ENCODE measurements at regions not wholly inside any gene's neighbourhood (a gene's known extent, or its start where the extent isn't known, plus 50 kb on each side); places are given as distances from the start of the nearest gene placed in this dataset.
A peak's percentile ranks its signal among the peaks of the same experiment; 100 is the strongest.

DNA sequence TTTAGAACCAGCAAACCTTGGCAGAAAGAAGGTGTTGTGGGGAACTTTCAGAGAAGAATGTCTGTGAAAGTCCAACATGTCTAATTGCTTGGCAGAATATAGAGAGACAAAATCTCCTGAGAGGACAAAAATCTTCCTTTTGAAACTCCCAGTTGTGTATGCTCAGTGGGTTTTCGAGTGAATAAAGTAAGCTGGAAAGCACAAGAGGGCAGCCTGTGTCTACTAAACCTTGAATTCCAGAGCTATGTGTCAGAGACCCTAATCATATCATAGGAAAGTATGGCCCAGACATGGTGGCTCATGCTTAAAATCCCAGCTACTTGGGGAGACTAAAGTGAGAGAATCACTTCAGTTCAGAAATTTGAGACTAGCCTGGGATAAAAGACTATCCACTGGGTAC is 661.2 kb downstream of the SLC16A7 start:
- no peak overlapping the region for H3K4ac ChIP-seq (ENCODE audit: low read depth, low read length)
- H2AFZ ChIP-seq (ENCODE audit: insufficient read depth, low read length, poor library complexity): no peak overlapping the region
- no peak overlapping the region for H2BK12ac ChIP-seq (ENCODE audit: low read length)
- no peak overlapping the region for H3K23ac ChIP-seq (ENCODE audit: low read length)
- H3K79me1 ChIP-seq (ENCODE audit: low read length): no peaks in the 10 kb centered on the region
- no peak overlapping the region for H3K4me3 ChIP-seq (ENCODE audit: low read depth, low read length)
- no peaks in the 10 kb centered on the region for H3K4me1 ChIP-seq (ENCODE audit: control insufficient read depth in 1 of 2, insufficient read depth in 2 of 2, low read length in 2 of 2)
- no peak overlapping the region for H4K91ac ChIP-seq (ENCODE audit: low read depth, low read length)
- WGBS (ENCODE audit: extremely low coverage, insufficient coverage, insufficient read length): no CpG with 5 or more reads among the region's 1 CpG
- no peak overlapping the region for H2AK5ac ChIP-seq (ENCODE audit: low read length)
- no peak overlapping the region for H3K9ac ChIP-seq (ENCODE audit: low read length)
- no peak overlapping the region for H4K8ac ChIP-seq (ENCODE audit: low read depth, low read length)
- no peak overlapping the region for H2BK5ac ChIP-seq (ENCODE audit: low read depth, low read length, poor library complexity)
- no peak overlapping the region for H4K12ac ChIP-seq (ENCODE audit: low read depth, low read length)
- no peaks in the 10 kb centered on the region for H3K36me3 ChIP-seq (ENCODE audit: control insufficient read depth in 1 of 2, insufficient read depth in 2 of 2, low read length in 2 of 2)
- H2BK120ac ChIP-seq (ENCODE audit: insufficient read depth, low read length, poor library complexity): no peak overlapping the region
- no peaks in the 10 kb centered on the region for H3K27me3 ChIP-seq (ENCODE audit: insufficient read depth, low read length)
- no peak overlapping the region for H3K18ac ChIP-seq (ENCODE audit: low read length)
- H3K9me3 ChIP-seq (ENCODE audit: insufficient read depth, low read depth, low read length): no peaks in the 10 kb centered on the region
- H3K4me2 ChIP-seq (ENCODE audit: low read length): no peak overlapping the region
- no peaks in the 10 kb centered on the region for H3K79me2 ChIP-seq (ENCODE audit: control insufficient read depth, insufficient read depth, low read length, poor library complexity)
- no peak overlapping the region for H3K14ac ChIP-seq (ENCODE audit: low read length)
- peak in 1 of 2 donors; percentile 12 for DNase-seq
- H3K27ac ChIP-seq (ENCODE audit: low read depth, low read length): no peak overlapping the region

DNA sequence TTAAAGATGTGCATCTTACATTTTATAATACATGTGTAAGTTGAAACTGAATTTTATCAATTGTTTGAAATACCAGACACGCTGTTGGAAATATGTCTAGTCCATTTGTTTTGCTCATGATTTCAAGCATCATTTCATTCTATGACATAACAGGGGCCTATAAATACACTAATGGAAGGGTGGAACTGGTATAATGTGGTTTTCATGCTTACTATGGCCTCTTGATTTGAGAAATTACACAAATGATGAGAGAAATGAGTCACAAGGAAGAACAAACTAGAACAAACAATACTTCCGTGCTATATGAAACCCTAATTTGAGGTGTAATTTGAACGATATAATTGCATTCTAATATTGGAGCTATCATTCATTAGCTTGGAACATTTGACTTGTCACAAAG is 663.4 kb downstream of the SLC16A7 start:
- Histone ChIP-seq H4K8ac (ENCODE audit: low read depth, low read length) (no peak overlapping the region), H2BK5ac (ENCODE audit: low read depth, low read length, poor library complexity) (no peak overlapping the region), H3K23ac (ENCODE audit: low read length) (no peak overlapping the region), H3K79me2 (ENCODE audit: control insufficient read depth, insufficient read depth, low read length, poor library complexity) (no peaks in the 10 kb centered on the region), H3K27ac (ENCODE audit: low read depth, low read length) (no peak overlapping the region), H2AK5ac (ENCODE audit: low read length) (no peak overlapping the region), H3K4me3 (ENCODE audit: low read depth, low read length) (no peak overlapping the region), H3K14ac (ENCODE audit: low read length) (no peak overlapping the region), H3K4me1 (ENCODE audit: control insufficient read depth in 1 of 2, insufficient read depth in 2 of 2, low read length in 2 of 2) (no peaks in the 10 kb centered on the region), H3K18ac (ENCODE audit: low read length) (no peak overlapping the region), H3K9ac (ENCODE audit: low read length) (no peak overlapping the region), H3K4me2 (ENCODE audit: low read length) (no peak overlapping the region), H4K12ac (ENCODE audit: low read depth, low read length) (no peak overlapping the region), H2BK120ac (ENCODE audit: insufficient read depth, low read length, poor library complexity) (no peak overlapping the region), H3K79me1 (ENCODE audit: low read length) (no peaks in the 10 kb centered on the region), H4K91ac (ENCODE audit: low read depth, low read length) (no peak overlapping the region), H3K27me3 (ENCODE audit: insufficient read depth, low read length) (no peaks in the 10 kb centered on the region), H3K36me3 (ENCODE audit: control insufficient read depth in 1 of 2, insufficient read depth in 2 of 2, low read length in 2 of 2) (no peaks in the 10 kb centered on the region), H3K4ac (ENCODE audit: low read depth, low read length) (no peak overlapping the region), H2AFZ (ENCODE audit: insufficient read depth, low read length, poor library complexity) (no peak overlapping the region), H3K9me3 (ENCODE audit: insufficient read depth, low read depth, low read length) (no peaks in the 10 kb centered on the region), H2BK12ac (ENCODE audit: low read length) (no peak overlapping the region)
- no peak for DNase-seq
- no CpG with 5 or more reads among the region's 3 CpGs for WGBS (ENCODE audit: extremely low coverage, insufficient coverage, insufficient read length)

DNA sequence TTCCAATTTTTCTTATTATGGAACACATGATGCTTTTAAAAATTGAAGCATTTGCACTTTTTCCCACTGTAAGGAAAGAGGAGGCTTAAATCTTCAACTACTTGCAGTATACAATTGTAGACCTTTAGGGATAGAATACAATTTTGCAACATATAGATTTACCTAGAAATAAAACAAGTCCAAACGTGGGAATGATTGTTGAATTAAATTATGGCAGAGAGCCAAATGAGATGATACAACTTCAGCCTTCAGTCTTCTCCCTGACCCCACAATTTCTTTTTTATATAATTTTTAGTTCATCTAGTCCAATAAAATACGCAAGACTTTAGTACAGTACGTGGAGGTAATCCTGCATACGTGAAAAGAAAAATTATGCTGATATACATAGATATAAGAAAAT is 666.5 kb downstream of the SLC16A7 start:
- DNase-seq: no peak
- Histone ChIP-seq H3K27ac (ENCODE audit: low read depth, low read length) (no peak overlapping the region), H4K91ac (ENCODE audit: low read depth, low read length) (no peak overlapping the region), H2BK5ac (ENCODE audit: low read depth, low read length, poor library complexity) (no peak overlapping the region), H3K79me2 (ENCODE audit: control insufficient read depth, insufficient read depth, low read length, poor library complexity) (no peaks in the 10 kb centered on the region), H4K12ac (ENCODE audit: low read depth, low read length) (no peak overlapping the region), H2AFZ (ENCODE audit: insufficient read depth, low read length, poor library complexity) (no peak overlapping the region), H3K18ac (ENCODE audit: low read length) (no peak overlapping the region), H3K9me3 (ENCODE audit: insufficient read depth, low read depth, low read length) (no peaks in the 10 kb centered on the region), H3K36me3 (ENCODE audit: control insufficient read depth in 1 of 2, insufficient read depth in 2 of 2, low read length in 2 of 2) (no peaks in the 10 kb centered on the region), H3K23ac (ENCODE audit: low read length) (no peak overlapping the region), H3K4me3 (ENCODE audit: low read depth, low read length) (no peak overlapping the region), H2BK120ac (ENCODE audit: insufficient read depth, low read length, poor library complexity) (no peak overlapping the region), H3K79me1 (ENCODE audit: low read length) (no peaks in the 10 kb centered on the region), H2BK12ac (ENCODE audit: low read length) (no peak overlapping the region), H3K4ac (ENCODE audit: low read depth, low read length) (no peak overlapping the region), H3K27me3 (ENCODE audit: insufficient read depth, low read length) (no peaks in the 10 kb centered on the region), H4K8ac (ENCODE audit: low read depth, low read length) (no peak overlapping the region), H3K4me1 (ENCODE audit: control insufficient read depth in 1 of 2, insufficient read depth in 2 of 2, low read length in 2 of 2) (no peaks in the 10 kb centered on the region), H3K4me2 (ENCODE audit: low read length) (no peak overlapping the region), H3K9ac (ENCODE audit: low read length) (no peak overlapping the region), H2AK5ac (ENCODE audit: low read length) (no peak overlapping the region), H3K14ac (ENCODE audit: low read length) (no peak overlapping the region)
- WGBS (ENCODE audit: extremely low coverage, insufficient coverage, insufficient read length): no CpG with 5 or more reads among the region's 4 CpGs

DNA sequence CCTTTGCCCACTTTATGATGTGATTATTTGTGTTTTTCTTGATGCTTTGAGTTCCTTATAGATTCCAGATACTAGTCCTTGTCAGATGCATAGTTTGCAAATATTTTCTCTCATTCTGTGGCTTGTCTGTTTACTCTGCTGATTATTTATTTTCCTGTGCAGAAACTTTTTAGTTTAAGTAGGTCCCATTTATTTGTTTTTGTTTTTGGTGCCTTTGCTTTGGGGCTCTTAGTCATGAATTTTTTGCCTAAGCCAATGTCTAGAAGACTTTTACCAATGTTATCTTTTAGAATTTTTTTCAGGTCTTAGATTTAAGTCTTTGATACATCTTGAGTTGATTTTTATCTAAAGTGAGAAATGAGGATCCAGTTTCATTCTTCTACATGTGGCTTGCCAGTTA is 667.3 kb downstream of the SLC16A7 start:
- Histone ChIP-seq H3K27me3 (ENCODE audit: insufficient read depth, low read length) (no peaks in the 10 kb centered on the region), H2BK5ac (ENCODE audit: low read depth, low read length, poor library complexity) (no peak overlapping the region), H2BK12ac (ENCODE audit: low read length) (no peak overlapping the region), H2AFZ (ENCODE audit: insufficient read depth, low read length, poor library complexity) (no peak overlapping the region), H4K8ac (ENCODE audit: low read depth, low read length) (no peak overlapping the region), H4K91ac (ENCODE audit: low read depth, low read length) (no peak overlapping the region), H3K4me3 (ENCODE audit: low read depth, low read length) (no peak overlapping the region), H2BK120ac (ENCODE audit: insufficient read depth, low read length, poor library complexity) (no peak overlapping the region), H3K36me3 (ENCODE audit: control insufficient read depth in 1 of 2, insufficient read depth in 2 of 2, low read length in 2 of 2) (no peaks in the 10 kb centered on the region), H4K12ac (ENCODE audit: low read depth, low read length) (no peak overlapping the region), H3K27ac (ENCODE audit: low read depth, low read length) (no peak overlapping the region), H3K79me1 (ENCODE audit: low read length) (no peaks in the 10 kb centered on the region), H3K4ac (ENCODE audit: low read depth, low read length) (no peak overlapping the region), H3K9ac (ENCODE audit: low read length) (no peak overlapping the region), H3K23ac (ENCODE audit: low read length) (no peak overlapping the region), H3K4me1 (ENCODE audit: control insufficient read depth in 1 of 2, insufficient read depth in 2 of 2, low read length in 2 of 2) (no peaks in the 10 kb centered on the region), H3K14ac (ENCODE audit: low read length) (no peak overlapping the region), H3K9me3 (ENCODE audit: insufficient read depth, low read depth, low read length) (no peaks in the 10 kb centered on the region), H3K18ac (ENCODE audit: low read length) (no peak overlapping the region), H2AK5ac (ENCODE audit: low read length) (no peak overlapping the region), H3K79me2 (ENCODE audit: control insufficient read depth, insufficient read depth, low read length, poor library complexity) (no peaks in the 10 kb centered on the region), H3K4me2 (ENCODE audit: low read length) (no peak overlapping the region)
- DNase-seq: no peak

All from trophoblast cell (in vitro differentiated cells and primary cell).